ENCODE measurements at regions not wholly inside any gene's neighbourhood (a gene's known extent, or its start where the extent isn't known, plus 50 kb on each side); places are given as distances from the start of the nearest gene placed in this dataset.
"Not testable (repeated sequence)": the region's sequence is repeated elsewhere in the genome, so short reads cannot be mapped to it uniquely, and the experiment has no call there.

DNA sequence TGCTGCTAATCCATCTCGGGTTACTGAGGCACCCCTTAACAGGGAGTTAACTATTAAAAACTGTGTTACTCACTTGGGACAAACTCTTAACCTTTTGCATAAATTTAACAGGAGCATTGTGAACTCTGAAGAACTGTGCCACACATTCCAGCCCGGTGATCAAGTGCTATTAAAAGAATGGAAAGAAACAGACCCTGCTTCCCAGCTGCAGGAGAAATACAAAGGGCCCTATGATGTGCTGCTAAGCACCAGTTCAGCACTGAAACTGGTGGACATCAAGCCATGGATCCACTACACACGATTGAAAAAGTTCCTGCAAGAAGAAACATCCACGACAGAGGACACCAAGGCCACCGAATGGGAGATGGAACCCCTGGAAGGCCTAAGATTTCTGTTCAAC lies 114.7 kb upstream of the PLCL2 start:
- no peak for DNase-seq

DNA sequence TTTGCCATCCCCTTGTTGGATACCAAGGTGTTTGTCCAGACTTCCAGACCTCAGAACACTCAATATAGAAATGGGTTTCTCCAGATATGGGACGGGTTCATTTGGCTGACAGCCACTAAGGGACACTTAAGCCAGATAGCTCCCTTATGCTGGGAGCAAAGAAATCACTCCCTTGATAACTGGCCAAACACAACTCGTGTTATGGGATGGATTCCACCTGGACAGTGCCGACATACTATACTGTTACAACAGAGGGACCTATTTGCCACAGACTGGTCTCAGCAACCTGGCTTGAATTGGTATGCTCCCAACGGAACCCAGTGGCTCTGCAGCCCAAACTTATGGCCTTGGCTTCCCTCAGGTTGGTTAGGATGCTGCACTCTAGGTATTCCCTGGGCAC lies 114.0 kb upstream of the PLCL2 start:
- no peak for DNase-seq

DNA sequence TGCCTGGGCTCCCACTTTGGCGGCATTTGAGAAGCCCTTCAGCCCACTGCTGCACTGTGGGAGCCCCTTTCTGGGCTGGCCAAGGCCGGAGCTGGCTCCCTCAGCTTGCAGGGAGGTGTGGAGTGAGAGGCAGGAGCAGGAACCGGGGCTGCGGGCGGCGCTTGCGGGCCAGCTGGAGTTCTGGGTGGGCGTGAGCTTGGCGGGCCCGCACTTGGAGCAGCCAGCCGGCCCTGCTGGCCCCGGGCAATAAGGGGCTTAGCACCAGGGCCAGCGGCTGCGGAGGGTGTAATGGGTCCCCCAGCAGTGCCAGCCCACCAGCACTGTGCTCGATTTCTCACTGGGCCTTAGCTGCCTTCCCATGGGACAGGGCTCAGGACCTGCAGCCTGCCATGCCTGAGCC lies 111.2 kb upstream of the PLCL2 start:
- DNase-seq = not testable (repeated sequence)

DNA sequence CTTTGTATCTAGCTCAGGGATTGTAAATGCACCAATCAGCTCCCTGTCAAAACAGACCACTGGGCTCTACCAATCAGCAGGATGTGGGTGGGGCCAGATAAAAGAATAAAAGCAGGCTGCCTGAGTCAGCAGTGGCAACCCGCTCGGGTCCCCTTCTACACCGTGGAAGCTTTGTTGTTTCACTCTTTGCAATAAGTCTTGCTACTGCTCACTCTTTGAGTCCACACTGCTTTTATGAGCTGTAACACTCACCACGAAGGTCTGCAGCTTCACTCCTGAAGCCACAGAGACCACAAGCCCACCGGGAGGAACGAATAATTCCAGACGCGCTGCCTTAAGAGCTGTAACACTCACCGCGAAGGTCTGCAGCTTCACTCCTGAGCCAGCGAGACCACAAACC lies 110.2 kb upstream of the PLCL2 start:
- not testable (repeated sequence) for DNase-seq

DNA sequence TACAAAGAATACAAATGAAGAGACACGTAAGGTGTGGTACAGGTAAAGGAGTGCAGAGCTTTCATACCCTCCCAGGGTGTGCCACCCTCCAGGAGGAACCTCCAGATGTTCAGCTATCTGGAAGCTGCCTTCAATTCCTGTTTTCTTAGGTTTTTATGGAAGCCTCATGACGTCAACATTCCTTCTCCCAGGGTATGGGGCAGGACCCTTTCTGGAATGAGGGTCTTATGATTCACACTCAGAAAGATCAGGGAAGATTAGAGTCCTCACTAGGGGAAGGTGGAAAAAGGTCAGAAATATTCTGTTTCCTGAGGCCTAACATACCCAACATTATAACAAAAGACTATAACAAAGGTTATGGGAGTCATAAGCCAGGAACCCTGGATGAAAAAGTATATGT lies 99.8 kb upstream of the PLCL2 start:
- no peak for DNase-seq

DNA sequence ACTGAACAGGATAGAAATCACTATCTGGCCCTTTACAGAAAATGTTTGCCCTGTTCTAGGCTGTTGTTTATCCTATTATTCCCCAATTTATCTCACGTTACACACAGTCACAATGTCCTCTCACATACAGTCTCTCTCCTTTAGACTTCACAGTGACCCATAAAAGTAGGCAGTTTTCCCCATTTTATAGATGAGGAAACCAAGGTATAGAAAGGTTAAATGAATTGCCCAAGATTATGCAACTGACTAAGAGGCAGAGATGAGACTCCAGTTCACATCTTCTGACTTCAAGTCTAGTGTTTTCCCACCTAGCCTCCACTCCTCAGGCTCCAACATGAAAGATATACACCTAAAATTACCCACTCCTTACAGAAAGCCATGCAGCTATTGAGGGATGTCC lies 99.3 kb upstream of the PLCL2 start:
- no peak for DNase-seq

DNA sequence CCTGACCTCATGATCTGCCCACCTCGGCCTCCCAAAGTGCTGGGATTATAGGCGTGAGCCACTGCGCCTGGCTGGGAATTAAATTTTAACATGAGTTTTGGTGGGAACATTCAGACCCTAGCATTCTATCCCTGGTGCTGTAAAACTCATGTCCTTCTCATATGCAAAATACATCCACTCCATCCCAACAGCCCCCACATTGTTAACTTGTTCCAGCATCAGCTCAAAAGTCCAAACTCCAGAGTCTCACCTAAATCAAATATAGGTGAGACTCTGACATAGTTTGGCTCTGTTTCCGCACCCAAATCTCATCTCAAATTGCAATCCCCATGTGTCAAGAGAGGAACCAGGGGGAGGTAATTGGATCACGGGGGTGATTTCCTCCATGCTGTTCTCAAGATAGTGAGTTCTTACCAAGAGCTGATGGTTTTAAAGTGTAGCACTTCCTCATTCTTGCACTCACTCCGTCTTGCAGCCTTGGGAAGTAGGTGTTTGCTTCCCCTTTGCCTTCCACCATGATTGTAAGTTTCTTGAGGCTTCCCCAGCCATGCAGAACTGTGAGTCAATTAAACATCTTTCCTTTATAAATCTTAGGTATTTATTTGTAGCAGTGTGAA lies 96.2 kb upstream of the PLCL2 start:
- no peak for DNase-seq

DNA sequence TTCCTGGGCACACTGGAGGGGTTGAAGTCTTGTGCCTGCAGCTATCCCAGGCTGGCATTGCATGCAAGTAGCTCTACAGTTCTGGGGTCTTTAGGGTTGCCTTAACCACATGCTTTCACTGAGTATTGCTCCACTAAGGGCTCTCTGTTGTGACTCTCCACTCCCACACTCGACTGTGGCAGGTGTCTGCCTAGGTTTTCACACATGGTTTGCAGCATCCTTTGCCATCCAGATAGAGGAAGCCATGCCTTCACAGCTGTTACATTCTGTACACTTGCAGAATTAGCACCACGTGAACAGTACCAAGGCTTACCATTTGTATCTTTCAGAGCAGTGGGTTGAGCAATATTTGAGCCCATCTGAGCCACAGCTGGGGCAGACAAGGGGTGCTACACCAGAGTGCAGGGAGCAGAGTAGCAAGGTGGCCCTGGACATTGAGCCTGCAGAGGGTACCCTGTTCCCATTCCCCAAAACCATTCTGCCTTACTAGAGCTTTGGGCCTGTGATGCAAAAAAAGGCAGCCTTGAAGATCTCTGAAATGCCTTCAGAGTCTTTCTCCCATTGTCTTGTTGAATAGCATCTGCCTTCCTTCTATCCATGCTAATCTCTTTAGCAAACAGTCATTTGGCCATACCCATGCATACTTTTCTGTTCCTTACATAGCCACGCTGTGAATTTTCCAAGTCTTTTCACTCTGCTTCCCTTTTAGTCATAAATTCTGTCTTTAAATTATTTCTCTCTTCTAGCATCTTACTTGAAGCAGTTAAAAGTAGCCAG lies 95.2 kb upstream of the PLCL2 start:
- no peak for DNase-seq

DNA sequence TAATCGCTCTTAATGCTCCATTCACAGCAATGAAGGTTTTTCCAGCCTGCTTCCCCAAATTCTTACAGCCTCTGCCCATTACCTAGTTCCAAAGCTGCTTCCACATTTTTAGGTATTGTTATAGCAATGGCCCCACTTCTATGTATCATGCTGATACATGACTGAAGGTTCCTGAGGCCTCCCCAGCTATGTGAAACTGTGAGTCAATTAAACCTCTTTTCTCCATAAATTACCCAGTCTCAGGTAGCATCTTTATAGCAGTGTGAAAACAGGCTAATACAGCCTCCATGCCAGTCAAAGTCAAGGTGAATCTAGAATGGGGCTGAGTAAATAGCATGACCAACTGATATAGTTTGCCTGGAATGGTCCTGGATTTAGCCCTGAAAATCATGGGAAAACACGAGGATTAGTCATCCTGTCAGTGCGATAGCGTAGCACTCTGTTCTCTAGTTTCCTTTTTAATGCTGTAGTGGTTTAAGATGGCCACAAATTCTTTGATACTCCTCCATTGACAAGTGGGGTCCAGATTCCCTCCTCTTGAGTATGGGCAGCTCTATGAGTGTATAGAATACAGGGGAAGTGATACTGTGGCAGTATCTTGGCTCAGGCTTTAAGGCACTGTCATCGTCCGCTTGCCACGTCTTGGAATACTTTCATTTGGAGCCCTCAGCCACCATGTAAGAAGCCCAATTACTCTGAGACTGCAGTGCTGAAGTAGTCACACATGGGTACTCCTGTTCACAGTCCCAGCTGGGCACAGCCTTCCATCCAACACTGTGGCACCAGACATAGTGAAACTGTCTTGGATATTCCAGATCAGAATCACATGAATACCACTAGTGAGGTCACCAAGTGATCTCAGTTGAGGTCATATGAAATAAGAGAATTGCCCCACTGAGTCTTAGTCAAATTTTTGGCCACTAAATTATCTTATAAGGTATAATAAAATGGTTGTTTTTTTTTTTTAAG lies 94.0 kb upstream of the PLCL2 start:
- no peak for DNase-seq

DNA sequence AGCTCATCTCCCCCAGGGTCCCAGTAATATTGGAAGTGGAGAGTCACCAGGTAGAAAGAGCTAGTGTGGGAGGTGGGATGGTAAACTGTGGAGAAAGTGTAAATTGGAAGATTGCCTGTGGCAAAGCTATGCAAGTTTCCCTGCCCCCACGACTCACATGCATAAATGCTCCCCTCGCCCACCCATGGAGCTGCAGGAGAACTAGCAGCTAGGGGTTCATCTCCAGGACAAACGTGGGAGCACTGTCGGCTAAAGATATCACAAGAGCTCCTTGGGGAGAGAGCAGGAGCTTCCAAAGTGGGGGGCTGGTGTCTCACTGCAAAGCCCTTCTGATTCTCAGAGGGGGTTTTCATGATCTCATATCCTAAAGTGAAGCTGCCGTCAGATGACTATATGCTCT lies 91.4 kb upstream of the PLCL2 start:
- DNase-seq = no peak

DNA sequence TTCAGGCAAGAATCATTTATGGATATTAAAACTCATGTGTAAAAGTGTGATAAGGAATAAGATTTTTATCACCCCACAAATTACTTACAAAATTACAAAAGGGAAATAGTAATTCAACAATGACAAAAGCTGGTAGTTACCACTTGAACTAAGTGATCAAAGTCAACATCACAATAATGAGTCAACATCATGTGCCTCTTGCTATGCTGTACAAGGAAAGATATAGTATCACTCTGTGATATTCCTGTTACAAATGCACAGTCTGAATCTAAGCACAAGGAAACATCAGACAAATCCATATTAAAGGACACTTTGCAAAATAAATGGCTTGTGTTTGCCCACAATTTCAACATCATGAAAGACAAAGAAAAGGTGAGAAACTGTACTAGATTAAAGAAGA lies 90.5 kb upstream of the PLCL2 start:
- DNase-seq = no peak

DNA sequence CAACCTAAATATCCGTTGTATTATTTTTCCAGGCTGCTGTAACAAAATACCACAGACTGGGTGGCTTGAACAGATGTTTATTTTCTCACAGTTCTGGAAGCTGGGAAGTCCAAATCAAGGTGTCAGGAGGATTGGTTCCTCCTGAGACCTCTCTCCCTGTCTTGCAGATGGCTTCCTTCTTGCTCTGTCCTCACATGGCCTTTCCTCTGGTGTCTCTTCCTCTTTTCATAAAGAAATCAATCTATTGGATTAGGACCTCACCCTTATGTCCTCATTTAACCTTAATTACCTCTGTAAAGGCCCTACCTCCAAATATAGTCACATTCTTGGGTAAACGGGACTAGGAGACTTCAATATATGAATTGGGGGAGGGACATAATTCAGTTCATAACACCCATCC lies 89.2 kb upstream of the PLCL2 start:
- DNase-seq = no peak

DNA sequence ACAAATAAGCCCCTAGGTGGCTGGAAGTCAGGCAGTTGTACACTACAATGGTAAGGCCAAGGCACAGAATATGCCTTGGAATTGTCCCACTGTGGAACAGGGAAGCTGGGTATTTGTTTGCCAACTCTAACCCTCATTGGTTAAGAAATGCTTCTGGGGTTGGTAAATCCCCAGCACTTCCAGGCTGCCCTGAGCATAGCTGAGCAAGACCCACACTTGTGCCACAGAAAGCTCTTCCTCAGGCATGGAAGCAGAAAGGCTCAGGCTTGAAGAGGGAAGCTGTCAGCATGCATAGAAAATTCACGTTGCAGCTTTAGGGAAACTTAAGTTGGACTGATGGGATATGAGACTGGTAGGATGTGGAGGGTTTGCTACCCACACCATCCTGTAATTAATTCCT lies 86.9 kb upstream of the PLCL2 start:
- DNase-seq = no peak

DNA sequence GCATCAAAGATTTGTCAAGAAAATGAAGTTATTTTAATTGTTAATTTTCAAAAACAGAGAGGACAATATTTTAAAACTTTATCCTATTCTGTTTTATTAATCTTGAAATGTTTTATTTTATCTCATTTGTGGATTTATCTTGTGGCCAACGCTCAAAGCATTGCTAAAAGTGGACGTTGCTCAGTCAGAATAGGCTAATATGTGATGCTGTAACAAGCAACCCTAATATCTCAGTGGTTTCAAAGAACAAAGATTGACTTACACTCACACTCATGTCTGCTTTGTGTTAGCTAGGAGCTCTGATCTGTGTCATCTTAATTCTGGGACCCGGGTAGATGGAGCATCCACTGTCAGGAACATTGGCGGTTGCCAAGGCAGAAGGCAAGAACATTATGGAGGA lies 86.0 kb upstream of the PLCL2 start:
- no peak for DNase-seq

DNA sequence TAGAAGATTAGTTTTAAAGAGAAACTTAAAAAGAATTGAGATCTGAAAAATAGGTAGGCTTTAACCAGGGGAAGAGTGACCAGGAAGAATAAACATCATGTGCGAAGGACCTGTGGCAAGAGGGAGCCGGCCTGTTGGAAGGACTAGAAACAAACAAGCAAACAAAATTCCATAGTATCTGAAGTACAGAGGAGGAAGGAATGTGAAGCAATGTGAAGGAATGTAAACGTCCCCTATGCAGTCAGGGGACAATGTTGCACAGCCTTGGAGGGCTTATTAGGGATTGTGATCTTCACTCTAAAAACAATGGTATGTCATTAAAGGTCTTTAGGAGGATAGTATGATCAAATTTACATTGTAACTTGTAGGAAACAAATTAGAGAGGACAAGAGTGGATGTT lies 84.4 kb upstream of the PLCL2 start:
- DNase-seq = no peak

DNA sequence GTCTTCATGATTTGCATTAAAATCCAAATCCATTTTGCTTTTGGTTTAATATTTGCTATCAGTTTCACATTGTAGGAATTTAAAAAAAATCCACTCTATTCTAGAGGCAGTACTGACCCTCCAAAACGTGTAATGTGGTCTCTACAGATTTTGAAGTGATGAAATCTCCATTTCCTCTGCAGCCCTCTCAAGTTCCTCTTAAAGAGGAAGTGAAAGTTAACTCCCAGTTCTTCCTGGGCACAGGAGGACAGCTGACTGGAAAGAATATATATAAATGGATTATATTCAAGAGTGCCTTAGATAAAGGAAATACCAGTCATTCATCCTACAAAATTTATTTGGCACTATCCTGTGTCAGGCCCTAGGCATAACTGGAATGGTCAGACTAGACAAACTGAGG lies 83.5 kb upstream of the PLCL2 start:
- peak; percentile 64 for DNase-seq

DNA sequence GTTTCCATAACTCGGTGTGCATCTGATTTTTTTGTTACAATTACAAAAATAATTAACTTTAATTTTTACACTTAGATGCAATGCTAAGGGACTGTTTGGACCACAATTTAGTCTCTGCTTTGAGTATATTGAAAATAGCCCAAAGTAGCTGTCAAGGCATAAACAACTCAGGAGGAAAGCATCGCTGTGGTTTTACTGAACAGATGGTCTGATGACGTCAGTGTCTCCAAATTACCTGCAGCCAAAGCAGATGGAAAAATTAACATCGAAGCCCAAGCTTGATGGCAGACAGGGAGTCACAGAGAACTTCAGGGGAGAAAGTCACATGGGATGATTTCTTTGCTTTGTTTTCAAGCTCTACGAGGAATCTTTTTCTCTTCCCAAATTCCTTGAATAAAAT lies 83.1 kb upstream of the PLCL2 start:
- DNase-seq = peak; percentile 85

DNA sequence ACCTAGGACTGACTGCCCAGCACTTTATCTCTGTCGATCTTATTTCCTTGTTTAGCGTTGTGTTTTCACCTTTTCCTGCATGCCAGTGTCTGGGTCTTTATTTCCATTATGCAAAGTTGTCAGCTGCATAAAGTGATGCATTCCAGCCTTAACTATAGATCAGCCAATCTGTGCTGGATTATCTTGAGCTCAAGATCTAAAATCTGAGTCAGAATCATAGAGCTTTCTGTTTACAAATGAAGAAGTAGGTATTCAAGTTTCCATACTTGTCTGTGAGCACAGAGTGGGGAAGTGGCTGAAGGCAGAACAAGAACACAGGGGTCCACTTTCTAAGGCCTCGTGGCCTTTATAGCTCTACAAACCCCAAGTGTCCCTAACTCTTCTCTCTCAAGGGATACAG lies 82.4 kb upstream of the PLCL2 start:
- DNase-seq = no peak

DNA sequence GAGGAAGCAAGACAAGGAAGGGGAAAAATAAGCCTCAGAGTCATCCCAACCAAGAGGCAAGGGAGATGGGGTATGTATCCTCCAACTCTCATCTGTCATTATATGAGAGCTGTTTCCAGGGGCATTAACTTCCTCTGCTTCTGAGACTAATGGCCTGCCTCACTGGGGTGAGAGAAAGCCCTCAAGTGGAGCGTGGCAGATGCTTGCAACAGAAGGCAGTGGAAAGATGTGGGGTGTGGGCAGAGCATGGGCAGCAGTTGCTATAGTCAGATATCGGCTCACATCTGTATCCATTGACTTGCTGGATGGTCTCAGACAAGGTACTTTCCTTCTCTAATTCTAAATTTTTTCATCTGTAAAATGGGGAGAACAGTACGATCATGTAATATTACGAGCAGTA lies 81.7 kb upstream of the PLCL2 start:
- DNase-seq = no peak

DNA sequence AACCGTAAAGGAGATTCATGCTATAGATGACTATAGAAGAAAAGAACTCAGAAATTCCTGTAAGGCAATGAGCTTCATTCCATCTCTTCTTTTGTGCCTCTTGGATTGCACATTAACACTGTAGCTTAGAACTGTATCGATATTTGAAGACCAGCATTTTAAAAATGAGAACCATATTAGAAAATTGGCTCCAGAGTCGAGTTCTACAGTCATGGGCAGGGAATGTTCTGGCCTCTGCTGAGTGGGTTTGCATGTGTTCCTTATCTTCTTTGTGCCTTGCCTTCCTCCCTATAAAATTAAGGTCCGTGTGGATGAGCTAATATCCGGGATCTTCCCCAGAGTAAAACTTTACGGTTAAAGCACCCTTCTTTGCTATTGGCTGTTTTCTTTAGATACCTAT lies 77.4 kb upstream of the PLCL2 start:
- DNase-seq = no peak

DNA sequence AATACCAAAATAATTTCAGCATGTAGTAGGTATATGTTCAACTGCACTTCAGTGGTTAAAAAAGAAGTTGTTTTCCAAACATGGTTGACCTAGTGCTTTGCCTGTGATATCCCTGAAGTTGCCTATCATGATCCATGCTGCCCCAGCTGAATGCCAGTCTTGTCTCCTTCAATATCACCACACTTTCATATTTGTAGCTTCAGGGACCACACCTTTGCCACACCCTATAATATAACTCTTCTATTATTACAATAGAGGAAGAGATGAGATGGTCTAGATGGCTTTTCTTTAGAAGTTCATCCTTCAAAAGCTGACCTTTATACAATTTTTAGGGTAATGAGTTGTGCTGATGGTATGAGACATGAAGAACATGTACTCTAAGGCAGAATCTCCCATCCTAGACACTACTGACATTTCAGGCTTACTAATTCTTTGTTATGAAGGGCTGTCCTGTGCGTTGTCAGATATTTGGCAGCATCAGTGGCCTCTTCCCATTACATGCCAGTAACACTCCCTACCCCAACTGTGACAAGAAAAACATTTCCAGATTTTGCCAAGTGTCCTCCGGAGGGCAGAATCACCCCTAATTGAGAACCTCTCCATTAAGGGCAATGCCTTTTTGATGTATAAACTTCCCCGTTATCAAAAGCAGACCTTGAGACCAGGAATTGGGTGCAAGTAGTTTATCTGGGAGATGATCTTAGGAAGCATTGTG lies 76.2 kb upstream of the PLCL2 start:
- DNase-seq = peak; percentile 14

DNA sequence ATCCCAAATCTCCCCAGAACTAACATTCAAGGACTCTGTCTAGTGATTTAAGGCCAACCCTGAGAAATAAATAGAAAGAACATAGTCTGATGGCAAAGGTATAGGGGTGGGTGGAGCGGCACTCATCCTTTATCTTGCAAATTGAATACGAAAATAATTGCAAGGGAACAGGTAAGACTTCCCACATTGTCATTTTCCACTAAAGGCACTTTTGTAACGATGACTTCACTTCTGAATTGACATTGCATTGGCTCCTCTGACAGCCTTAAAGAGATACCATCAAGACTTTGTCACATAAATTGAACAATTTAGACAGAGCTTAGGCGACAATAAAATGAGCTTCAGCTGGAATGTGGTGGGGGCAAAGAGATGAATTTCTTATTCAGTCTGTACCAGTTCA lies 75.3 kb upstream of the PLCL2 start:
- DNase-seq = no peak

DNA sequence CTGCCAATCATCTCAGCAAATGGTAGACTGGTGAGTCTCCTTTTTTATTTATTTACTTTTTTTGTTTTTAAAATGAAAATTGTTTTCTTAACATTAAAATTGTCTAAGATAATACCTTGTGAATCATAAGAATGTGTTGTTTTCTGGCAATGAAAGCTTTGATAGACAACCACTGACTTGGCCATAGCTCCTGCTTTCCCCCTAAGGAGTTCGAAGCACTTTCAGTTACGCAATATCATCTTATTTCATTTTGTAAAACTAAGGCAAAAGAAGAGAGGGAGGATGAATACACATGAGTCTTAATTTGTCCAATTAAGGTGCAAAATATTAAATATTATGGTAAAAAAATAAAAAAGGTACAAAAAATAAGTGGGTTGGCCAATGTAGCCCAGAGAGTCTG lies 74.8 kb upstream of the PLCL2 start:
- DNase-seq = no peak

All from RPMI8226 (cell line).